Osteoblast (primary cell): ENCODE measurements at regions not wholly inside any gene's neighbourhood (a gene's known extent, or its start where the extent isn't known, plus 50 kb on each side); places are given as distances from the start of the nearest gene placed in this dataset.

ENCODE experiments used
- DNase-seq: peaks from one replicate; pipeline ENCODE4 v3.0.0; 2011; ENCODE audit warnings: low spot score, mixed read lengths; ENCODE audit not compliant: insufficient read length; ENCODE audit errors: missing footprints
- H2AFZ ChIP-seq: 2 replicates; pipeline ENCODE4 v1.6.0; 2011; ENCODE audit warnings: mild to moderate bottlenecking, low read length
- H3K27ac ChIP-seq: 2 replicates; pipeline ENCODE4 v1.5.1; 2011; ENCODE audit warnings: mild to moderate bottlenecking, low read depth, low read length, moderate library complexity
- H3K27me3 ChIP-seq: 2 replicates; pipeline ENCODE4 v1.6.0; 2012; ENCODE audit warnings: mild to moderate bottlenecking, control low read depth, inconsistent platforms, low read length, moderate library complexity; ENCODE audit not compliant: insufficient read depth
- H3K36me3 ChIP-seq: 2 replicates; pipeline ENCODE4 v1.5.1; 2011; ENCODE audit warnings: mild to moderate bottlenecking, low read length, control low read depth, moderate library complexity; ENCODE audit not compliant: insufficient read depth
- H3K4me1 ChIP-seq: 2 replicates; pipeline ENCODE4 v1.5.1; 2011; ENCODE audit warnings: mild to moderate bottlenecking, low read length, control low read depth, moderate library complexity; ENCODE audit not compliant: insufficient read depth
- H3K4me2 ChIP-seq: 2 replicates; pipeline ENCODE4 v1.6.0; 2011; ENCODE audit warnings: mild to moderate bottlenecking, low read length; ENCODE audit not compliant: insufficient read depth
- H3K4me3 ChIP-seq: fragments of 200-600 bp; sonication (generic); 3 replicates; pipeline ENCODE4 v1.5.1; 2012; ENCODE audit warnings: mild to moderate bottlenecking, low read length, inconsistent platforms; ENCODE audit not compliant: insufficient read depth
- H3K79me2 ChIP-seq: 2 replicates; pipeline ENCODE4 v1.6.0; 2012; ENCODE audit warnings: mild to moderate bottlenecking, low read length, control low read depth, inconsistent platforms; ENCODE audit not compliant: insufficient read depth
- H3K9me3 ChIP-seq: 2 replicates; pipeline ENCODE4 v1.5.1; 2011; ENCODE audit warnings: low read depth, low read length, control low read depth
- H4K20me1 ChIP-seq: 2 replicates; pipeline ENCODE4 v1.6.0; 2012; ENCODE audit warnings: mild to moderate bottlenecking, low read length, control low read depth; ENCODE audit not compliant: insufficient read depth
- TF ChIP-seq, protein P1 (sequence below): IDR thresholded peaks from 2 replicates; pipeline ENCODE4 v1.5.1; 2011; ENCODE audit warnings: mild to moderate bottlenecking, low read depth, low read length, moderate library complexity; ENCODE audit errors: extremely low read depth

DNA sequence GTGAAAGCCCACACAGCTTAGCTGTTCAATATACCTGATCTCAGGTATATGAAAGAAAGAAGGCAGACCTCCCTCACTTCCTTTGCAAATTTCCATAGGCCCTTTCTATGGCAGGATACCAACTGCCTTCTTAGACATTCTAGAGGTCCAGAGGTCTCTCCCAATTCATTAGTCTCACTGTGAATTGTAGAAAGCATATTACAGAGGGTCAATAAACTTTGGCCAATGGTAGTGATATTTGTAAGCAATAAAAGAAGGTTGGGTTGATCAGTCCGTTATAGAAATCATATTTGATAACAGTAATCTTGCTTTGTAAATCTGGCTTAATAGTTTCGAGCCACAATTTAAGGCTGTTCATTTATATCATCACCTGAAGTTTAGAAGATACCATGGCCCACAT, 50.7 kb upstream of the ATP8B1 start:
- Histone ChIP-seq H4K20me1 (no peaks in the 10 kb centered on the region), H2AFZ (peak overlapping the region; percentile 34), H3K4me3 (no peak overlapping the region), H3K36me3 (no peaks in the 10 kb centered on the region), H3K79me2 (no peaks in the 10 kb centered on the region), H3K9me3 (no peaks in the 10 kb centered on the region), H3K4me1 (peaks cover under 1% of the 10 kb centered on the region), H3K4me2 (no peak overlapping the region), H3K27ac (no peak overlapping the region), H3K27me3 (no peaks in the 10 kb centered on the region)
- TF ChIP-seq, protein P1, sequence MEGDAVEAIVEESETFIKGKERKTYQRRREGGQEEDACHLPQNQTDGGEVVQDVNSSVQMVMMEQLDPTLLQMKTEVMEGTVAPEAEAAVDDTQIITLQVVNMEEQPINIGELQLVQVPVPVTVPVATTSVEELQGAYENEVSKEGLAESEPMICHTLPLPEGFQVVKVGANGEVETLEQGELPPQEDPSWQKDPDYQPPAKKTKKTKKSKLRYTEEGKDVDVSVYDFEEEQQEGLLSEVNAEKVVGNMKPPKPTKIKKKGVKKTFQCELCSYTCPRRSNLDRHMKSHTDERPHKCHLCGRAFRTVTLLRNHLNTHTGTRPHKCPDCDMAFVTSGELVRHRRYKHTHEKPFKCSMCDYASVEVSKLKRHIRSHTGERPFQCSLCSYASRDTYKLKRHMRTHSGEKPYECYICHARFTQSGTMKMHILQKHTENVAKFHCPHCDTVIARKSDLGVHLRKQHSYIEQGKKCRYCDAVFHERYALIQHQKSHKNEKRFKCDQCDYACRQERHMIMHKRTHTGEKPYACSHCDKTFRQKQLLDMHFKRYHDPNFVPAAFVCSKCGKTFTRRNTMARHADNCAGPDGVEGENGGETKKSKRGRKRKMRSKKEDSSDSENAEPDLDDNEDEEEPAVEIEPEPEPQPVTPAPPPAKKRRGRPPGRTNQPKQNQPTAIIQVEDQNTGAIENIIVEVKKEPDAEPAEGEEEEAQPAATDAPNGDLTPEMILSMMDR = no peak
- DNase-seq = no peak

DNA sequence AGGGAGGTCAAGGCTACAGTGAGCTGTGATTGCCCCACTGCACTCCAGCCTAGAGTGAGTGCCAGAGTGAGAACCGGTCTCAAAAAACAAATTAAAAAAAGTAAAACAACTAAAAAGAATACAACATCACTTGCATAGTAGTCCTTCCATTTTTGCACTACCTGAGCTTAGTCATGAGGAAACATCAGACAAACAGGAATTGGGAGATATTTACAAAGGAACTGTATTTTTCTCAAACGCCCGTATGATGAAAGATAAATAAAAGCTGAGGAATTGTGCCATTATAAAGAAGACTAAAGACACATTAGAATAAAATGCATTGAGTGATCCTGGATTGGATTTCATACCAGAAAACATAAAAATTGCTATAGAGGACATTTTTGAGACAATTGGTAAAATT, 50.0 kb upstream of the ATP8B1 start:
- no peak for DNase-seq
- peaks cover 5% of the 10 kb centered on the region for H3K4me1 ChIP-seq
- TF ChIP-seq, protein P1 = no peak
- H3K36me3 ChIP-seq = no peaks in the 10 kb centered on the region
- no peak overlapping the region for H3K27ac ChIP-seq
- no peaks in the 10 kb centered on the region for H4K20me1 ChIP-seq
- H2AFZ ChIP-seq = no peak overlapping the region
- no peaks in the 10 kb centered on the region for H3K79me2 ChIP-seq
- no peak overlapping the region for H3K4me3 ChIP-seq
- no peak overlapping the region for H3K4me2 ChIP-seq
- H3K27me3 ChIP-seq = no peaks in the 10 kb centered on the region
- H3K9me3 ChIP-seq = no peaks in the 10 kb centered on the region
